GM19395 (cell line): ENCODE measurements at regions not wholly inside any gene's neighbourhood (a gene's known extent, or its start where the extent isn't known, plus 50 kb on each side); places are given as distances from the start of the nearest gene placed in this dataset.
"Not testable (repeated sequence)": the region's sequence is repeated elsewhere in the genome, so short reads cannot be mapped to it uniquely, and the experiment has no call there.

Experiments
- ATAC-seq: cut with Tn5 transposase; IDR thresholded peaks from one replicate; pipeline ENCODE4 v1.9.1; 2021; ENCODE audit warnings: mild to moderate bottlenecking, moderate library complexity; ENCODE audit not compliant: unreplicated experiment

GRCh38 chr14:27536748-27537147, 938.9 kb upstream of the NOVA1 start:
- no peak for ATAC-seq

- ATAC-seq, result no peak
Measured at GRCh38 chr14:27546111-27546510, 948.3 kb upstream of the NOVA1 start.

- no peak for ATAC-seq
Measured at GRCh38 chr14:27553790-27554189, 956.0 kb upstream of the NOVA1 start.

GRCh38 chr14:27557445-27557844, 959.6 kb upstream of the NOVA1 start:
- ATAC-seq, result no peak

- ATAC-seq, result no peak
Measured at GRCh38 chr14:27559848-27560247, 962.0 kb upstream of the NOVA1 start.

GRCh38 chr14:27566843-27567382, 969.1 kb upstream of the NOVA1 start:
- no peak for ATAC-seq

- no peak for ATAC-seq
Measured at GRCh38 chr14:27573018-27573417, 975.2 kb upstream of the NOVA1 start.

GRCh38 chr14:27587103-27587502, 989.3 kb upstream of the NOVA1 start:
- no peak for ATAC-seq

GRCh38 chr14:27605282-27605681, 1007.4 kb upstream of the NOVA1 start:
- ATAC-seq, result no peak

GRCh38 chr14:27608377-27608776, 1010.5 kb upstream of the NOVA1 start:
- ATAC-seq, result no peak

- ATAC-seq, result no peak
Measured at GRCh38 chr14:27612121-27612520, 1014.3 kb upstream of the NOVA1 start.

- ATAC-seq, result no peak
Measured at GRCh38 chr14:27613102-27613501, 1015.3 kb upstream of the NOVA1 start.

GRCh38 chr14:27623782-27624181, 1025.9 kb upstream of the NOVA1 start:
- no peak for ATAC-seq

GRCh38 chr14:27634056-27634970, 1036.5 kb upstream of the NOVA1 start:
- ATAC-seq, result no peak

- ATAC-seq, result not testable (repeated sequence)
Measured at GRCh38 chr14:27640688-27641087, 1042.9 kb upstream of the NOVA1 start.

GRCh38 chr14:27642251-27642866, 1044.5 kb upstream of the NOVA1 start:
- ATAC-seq, result no peak

GRCh38 chr14:27660683-27661082, 1062.8 kb upstream of the NOVA1 start:
- no peak for ATAC-seq

- ATAC-seq, result no peak
Measured at GRCh38 chr14:27668531-27668930, 1070.7 kb upstream of the NOVA1 start.

- no peak for ATAC-seq
Measured at GRCh38 chr14:27672047-27672446, 1074.2 kb upstream of the NOVA1 start.

- not testable (repeated sequence) for ATAC-seq
Measured at GRCh38 chr14:27672811-27673737, 1075.2 kb upstream of the NOVA1 start.

- ATAC-seq, result no peak
Measured at GRCh38 chr14:27686137-27686536, 1080.5 kb upstream of the FOXG1 start.
